Lower leg skin (tissue), 4 donors: ENCODE measurements at regions not wholly inside any gene's neighbourhood (a gene's known extent, or its start where the extent isn't known, plus 50 kb on each side); places are given as distances from the start of the nearest gene placed in this dataset.

Source experiments
- DNase-seq, 2 donors: peaks; one replicate each; pipeline ENCODE4 v3.0.0-alpha.2; 2019; ENCODE audit warnings: low spot score in 2 of 2
- H3K4me3 ChIP-seq: fragments of 200-600 bp; sonication (generic); 2 replicates; pipeline ENCODE4 v1.5.1; 2017; ENCODE audit warnings: mild to moderate bottlenecking, low read depth; ENCODE audit not compliant: poor library complexity, severe bottlenecking
- POLR2A ChIP-seq, 2 donors: fragments of 450-650 bp; IDR thresholded peaks; one replicate each; pipeline ENCODE4 v1.6.1; 2016 to 2017; ENCODE audit warnings: antibody characterized with exemption in 2 of 2, mild to moderate bottlenecking in 1 of 2, moderate library complexity in 1 of 2
- whole genome bisulfite sequencing, 2 donors: methylation state at CpG; one replicate each; pipeline ENCODE4 v1.1.5; 2018; 5-methylcytosine and 5-hydroxymethylcytosine counted together
- intact Hi-C: fragments of 100-400 bp; cut with DNase I; formaldehyde crosslinking; loops from one replicate; pipeline ENCODE4 v1.15.0; 2023; ENCODE audit warnings: low total_unique reads
- TF ChIP-seq, protein P1 (sequence below), 3 donors: fragments of 450-650 bp; IDR thresholded peaks; one replicate each; pipeline ENCODE4 v1.5.1; 2016; ENCODE audit warnings: antibody characterized with exemption in 3 of 3, mild to moderate bottlenecking in 3 of 3, moderate library complexity in 2 of 3

DNA sequence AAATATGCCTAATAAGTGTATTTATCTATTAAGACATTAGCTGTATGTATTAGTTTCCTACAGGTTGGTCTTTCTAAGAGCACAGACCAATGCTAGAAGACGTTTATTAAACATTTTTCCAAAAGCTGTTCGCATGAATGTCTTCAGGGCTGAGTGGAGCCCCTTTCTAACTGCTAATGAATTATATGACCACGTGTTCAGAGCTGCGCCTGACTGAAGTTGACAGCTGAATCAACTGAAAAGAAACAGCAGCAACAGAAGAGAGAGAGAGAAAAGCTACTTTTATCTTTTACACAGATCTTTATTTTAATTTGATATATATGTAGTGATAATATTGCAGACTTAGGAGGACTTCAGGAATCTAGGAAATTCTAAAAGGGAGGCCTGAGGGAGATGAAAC, 75.2 kb upstream of the ARID1B start:
- TF ChIP-seq, protein P1, sequence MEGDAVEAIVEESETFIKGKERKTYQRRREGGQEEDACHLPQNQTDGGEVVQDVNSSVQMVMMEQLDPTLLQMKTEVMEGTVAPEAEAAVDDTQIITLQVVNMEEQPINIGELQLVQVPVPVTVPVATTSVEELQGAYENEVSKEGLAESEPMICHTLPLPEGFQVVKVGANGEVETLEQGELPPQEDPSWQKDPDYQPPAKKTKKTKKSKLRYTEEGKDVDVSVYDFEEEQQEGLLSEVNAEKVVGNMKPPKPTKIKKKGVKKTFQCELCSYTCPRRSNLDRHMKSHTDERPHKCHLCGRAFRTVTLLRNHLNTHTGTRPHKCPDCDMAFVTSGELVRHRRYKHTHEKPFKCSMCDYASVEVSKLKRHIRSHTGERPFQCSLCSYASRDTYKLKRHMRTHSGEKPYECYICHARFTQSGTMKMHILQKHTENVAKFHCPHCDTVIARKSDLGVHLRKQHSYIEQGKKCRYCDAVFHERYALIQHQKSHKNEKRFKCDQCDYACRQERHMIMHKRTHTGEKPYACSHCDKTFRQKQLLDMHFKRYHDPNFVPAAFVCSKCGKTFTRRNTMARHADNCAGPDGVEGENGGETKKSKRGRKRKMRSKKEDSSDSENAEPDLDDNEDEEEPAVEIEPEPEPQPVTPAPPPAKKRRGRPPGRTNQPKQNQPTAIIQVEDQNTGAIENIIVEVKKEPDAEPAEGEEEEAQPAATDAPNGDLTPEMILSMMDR (IDR thresholded peaks at IDR 0.05) = no peak
- no peak for TF ChIP-seq POLR2A (IDR thresholded peaks at IDR 0.05)
- 69 to 71% methylated on average over 4 of the region's 4 CpGs for WGBS, 2 donors
- intact Hi-C loops = no loop called here
- no peak overlapping the region for H3K4me3 ChIP-seq
- no peak for DNase-seq

DNA sequence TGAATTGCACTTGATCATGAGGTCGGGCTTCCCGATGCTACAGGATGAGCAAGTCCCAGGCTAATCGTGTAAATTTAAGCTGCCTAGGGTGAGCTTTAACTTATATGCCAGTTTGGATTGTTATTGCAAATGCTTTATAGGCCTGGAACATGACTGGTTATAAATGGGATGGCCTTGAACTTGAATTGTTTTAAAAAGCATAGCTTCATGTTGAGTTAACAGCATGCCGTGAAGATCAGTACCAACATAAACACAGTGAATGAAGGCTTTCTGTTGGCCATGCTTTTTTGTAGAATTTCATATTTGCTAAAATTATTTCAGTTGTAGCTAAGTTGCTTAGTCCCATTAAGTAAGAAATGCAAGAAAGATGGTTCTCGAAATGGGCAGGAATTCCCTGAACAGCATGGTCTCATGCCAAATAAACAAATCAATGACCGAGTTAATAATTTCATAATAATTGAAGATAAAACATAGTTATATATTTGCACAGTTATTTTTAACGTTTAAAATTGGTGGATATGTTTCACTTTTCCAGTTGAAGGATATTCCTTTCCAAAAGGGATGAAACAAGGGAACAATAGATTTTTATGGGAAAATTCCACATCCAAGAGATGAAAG, 76.6 kb upstream of the ARID1B start:
- 91 to 94% methylated on average over 7 of the region's 7 CpGs for WGBS, 2 donors
- no peak for TF ChIP-seq POLR2A (IDR thresholded peaks at IDR 0.05)
- TF ChIP-seq, protein P1 (IDR thresholded peaks at IDR 0.05) = no peak
- H3K4me3 ChIP-seq = no peak overlapping the region
- intact Hi-C loops = no loop called here
- no peak for DNase-seq

DNA sequence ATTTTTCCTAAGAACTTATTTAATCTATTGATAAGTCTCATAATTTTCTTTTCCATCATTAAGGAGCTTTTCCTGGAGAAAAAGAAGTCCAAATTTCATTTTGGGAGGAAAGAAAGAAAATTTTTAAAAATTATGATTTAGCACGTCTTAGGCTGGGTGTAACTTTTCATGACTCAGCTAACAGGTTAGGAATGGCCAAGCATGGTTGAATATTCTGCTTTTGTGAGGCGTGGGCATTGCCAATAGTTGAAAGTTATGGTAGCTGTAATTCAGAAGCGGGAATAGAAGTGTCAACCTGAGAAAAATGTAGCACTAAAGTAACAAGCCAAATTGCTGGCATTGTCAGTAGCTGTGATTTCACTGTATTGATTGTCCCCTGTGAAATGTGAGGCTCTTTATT, 77.2 kb upstream of the ARID1B start:
- no peak overlapping the region for H3K4me3 ChIP-seq
- 82 to 83% methylated on average over 3 of the region's 3 CpGs for WGBS, 2 donors
- TF ChIP-seq POLR2A (IDR thresholded peaks at IDR 0.05) = no peak
- TF ChIP-seq, protein P1 (IDR thresholded peaks at IDR 0.05) = no peak
- no peak for DNase-seq
- intact Hi-C loops = no loop called here

DNA sequence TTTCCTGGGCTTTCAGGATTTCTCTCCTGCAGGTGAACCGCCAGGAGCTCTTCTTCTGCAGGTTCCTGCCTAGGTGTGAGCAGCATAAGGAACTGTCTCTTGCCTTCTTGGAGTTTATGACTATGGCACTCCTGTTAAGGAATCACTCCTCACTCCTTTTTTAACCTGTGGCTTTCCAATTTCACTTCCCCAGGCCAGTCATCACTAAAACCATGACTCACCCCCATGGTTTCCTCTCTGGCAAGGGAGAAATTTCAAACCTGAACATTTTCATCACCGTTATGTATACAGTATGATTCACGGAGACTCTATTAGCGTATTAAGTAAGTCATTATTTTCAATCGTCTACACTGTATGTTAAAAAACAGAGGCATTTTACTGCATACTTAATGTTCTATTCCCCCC, 78.2 kb upstream of the ARID1B start:
- TF ChIP-seq POLR2A (IDR thresholded peaks at IDR 0.05) = no peak
- TF ChIP-seq, protein P1 (IDR thresholded peaks at IDR 0.05) = no peak
- intact Hi-C loops = no loop called here
- DNase-seq = no peak
- 58 to 69% methylated on average over 5 of the region's 5 CpGs for WGBS, 2 donors
- no peak overlapping the region for H3K4me3 ChIP-seq

DNA sequence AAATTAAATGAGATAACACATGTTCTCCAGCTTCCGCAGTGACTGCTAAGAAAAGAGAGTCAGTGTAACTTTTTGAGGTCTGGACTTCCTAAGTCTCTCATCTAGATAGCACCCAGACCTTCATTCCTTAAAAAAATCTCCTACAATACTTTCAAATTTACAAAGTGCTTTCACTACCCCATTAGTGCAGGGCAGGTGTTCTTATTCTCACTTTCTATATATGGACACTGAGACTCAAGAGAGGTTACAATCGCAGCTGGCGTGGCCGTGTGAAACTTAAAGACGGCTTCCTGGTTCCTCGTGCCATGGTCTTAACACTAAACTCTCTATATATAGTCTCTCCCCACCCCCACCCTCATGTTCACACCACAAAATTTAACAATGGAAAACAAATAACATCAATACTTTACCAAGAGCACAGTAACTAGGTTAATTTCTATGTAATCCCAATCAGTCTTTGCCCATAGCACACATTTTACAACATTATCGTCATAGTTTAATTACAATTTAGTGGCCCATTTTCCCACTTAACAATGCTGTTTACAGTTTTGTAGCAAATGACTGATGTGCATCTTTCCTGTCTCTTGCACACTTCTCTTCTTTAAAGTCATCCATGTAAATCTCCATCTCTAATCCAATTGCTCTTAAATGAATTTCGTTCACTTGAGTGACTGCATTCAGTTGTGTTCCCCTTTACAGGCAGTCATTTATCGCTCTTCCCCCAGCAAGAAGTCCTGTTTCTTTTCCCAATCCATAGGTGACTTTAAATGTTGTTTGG, 78.8 kb upstream of the ARID1B start:
- DNase-seq = no peak
- no peak overlapping the region for H3K4me3 ChIP-seq
- TF ChIP-seq POLR2A (IDR thresholded peaks at IDR 0.05) = no peak
- TF ChIP-seq, protein P1 (IDR thresholded peaks at IDR 0.05) = no peak
- WGBS, 2 donors = 82 to 89% methylated on average over 9 of the region's 9 CpGs
- intact Hi-C loops = no loop called here
